MM.1S (cell line): ENCODE measurements at regions not wholly inside any gene's neighbourhood (a gene's known extent, or its start where the extent isn't known, plus 50 kb on each side); places are given as distances from the start of the nearest gene placed in this dataset.

Source experiments
- EZH2 ChIP-seq: fragments of 300-600 bp; sonication (generic); optimal IDR thresholded peaks from 2 replicates; pipeline ENCODE3; 2017; ENCODE audit warnings: low read depth, mild to moderate bottlenecking, antibody characterized with exemption, low read length, mixed read lengths
- TF ChIP-seq, protein P1 (sequence below): fragments of 300-600 bp; sonication (generic); IDR thresholded peaks from 2 replicates; pipeline ENCODE4 v1.5.1; 2016; ENCODE audit warnings: antibody characterized with exemption, low read length, mixed read lengths

DNA sequence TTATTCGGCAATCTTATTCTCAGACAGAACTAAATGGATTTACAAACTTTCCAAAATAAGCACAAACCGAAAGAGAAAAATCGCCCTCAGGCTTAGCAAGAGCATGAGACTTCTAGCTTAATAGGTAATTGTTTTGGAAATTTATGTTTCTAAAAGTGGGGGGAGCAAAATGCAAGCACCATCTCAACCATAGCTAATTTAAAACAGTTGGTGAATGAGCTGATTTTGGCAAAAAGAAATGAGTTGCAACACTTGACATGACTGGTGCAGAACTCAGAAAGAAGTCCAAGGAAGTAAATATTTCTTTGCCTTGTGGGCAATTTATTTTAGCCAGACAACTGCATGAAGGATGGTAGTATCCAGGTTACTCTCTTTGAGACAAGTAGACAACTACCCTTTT lies 71.5 kb upstream of the PTGFR start:
- TF ChIP-seq, protein P1, sequence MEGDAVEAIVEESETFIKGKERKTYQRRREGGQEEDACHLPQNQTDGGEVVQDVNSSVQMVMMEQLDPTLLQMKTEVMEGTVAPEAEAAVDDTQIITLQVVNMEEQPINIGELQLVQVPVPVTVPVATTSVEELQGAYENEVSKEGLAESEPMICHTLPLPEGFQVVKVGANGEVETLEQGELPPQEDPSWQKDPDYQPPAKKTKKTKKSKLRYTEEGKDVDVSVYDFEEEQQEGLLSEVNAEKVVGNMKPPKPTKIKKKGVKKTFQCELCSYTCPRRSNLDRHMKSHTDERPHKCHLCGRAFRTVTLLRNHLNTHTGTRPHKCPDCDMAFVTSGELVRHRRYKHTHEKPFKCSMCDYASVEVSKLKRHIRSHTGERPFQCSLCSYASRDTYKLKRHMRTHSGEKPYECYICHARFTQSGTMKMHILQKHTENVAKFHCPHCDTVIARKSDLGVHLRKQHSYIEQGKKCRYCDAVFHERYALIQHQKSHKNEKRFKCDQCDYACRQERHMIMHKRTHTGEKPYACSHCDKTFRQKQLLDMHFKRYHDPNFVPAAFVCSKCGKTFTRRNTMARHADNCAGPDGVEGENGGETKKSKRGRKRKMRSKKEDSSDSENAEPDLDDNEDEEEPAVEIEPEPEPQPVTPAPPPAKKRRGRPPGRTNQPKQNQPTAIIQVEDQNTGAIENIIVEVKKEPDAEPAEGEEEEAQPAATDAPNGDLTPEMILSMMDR = no peak
- no peak for TF ChIP-seq EZH2
